ENCODE measurements at regions not wholly inside any gene's neighbourhood (a gene's known extent, or its start where the extent isn't known, plus 50 kb on each side); places are given as distances from the start of the nearest gene placed in this dataset.

DNA sequence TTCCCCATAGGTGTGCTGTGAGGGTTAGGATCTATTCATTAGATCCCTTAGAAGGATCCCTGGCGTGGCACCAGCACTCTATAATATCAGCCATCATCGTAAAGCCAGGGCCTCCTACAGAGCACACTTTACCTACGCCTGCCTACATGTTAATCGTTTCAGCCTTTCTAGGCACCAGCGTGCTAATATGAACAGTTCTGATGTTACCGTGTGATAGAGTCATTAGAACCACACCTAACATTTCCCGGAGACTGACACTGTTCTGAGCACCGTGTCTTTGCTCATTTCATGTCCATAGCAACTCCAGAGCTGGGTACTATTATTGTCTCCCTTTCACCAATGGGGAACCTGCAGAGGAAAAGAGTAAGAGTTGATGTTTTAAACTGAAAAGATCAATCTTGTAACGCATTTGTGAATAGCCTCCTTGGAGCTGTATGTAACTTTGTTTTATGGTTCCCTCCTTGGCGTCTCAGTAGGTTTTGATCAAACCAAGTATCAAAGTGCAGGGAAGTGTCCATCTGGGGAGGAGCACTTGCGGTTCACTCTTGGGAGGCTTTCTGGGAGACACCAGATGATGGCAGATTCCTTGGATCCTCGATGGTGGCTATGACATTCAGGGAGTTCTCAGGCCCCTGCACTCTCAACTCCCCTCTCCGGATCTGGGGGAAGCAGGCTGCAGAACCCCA, 73.8 kb upstream of the KCNG1 start:
- intact Hi-C loops (cut with micrococcal nuclease), result no loop called here
- peaks cover 8% of the 10 kb centered on the region for H3K4me1 Mint-ChIP-seq (ENCODE audit: low read depth)
- no peak overlapping the region for H3K27ac Mint-ChIP-seq
- TF ChIP-seq, protein P1, sequence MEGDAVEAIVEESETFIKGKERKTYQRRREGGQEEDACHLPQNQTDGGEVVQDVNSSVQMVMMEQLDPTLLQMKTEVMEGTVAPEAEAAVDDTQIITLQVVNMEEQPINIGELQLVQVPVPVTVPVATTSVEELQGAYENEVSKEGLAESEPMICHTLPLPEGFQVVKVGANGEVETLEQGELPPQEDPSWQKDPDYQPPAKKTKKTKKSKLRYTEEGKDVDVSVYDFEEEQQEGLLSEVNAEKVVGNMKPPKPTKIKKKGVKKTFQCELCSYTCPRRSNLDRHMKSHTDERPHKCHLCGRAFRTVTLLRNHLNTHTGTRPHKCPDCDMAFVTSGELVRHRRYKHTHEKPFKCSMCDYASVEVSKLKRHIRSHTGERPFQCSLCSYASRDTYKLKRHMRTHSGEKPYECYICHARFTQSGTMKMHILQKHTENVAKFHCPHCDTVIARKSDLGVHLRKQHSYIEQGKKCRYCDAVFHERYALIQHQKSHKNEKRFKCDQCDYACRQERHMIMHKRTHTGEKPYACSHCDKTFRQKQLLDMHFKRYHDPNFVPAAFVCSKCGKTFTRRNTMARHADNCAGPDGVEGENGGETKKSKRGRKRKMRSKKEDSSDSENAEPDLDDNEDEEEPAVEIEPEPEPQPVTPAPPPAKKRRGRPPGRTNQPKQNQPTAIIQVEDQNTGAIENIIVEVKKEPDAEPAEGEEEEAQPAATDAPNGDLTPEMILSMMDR (IDR thresholded peaks at IDR 0.05), result no peak
- H3K36me3 Mint-ChIP-seq (ENCODE audit: low read depth), result no peaks in the 10 kb centered on the region
- no peak overlapping the region for H3K4me3 Mint-ChIP-seq
- CTCF ChIA-PET, result no interaction called here
- ATAC-seq (no peak), DNase-seq (no peak)
- H3K27me3 Mint-ChIP-seq, result peaks cover 33% of the 10 kb centered on the region
- H3K9me3 Mint-ChIP-seq, result no peaks in the 10 kb centered on the region
- POLR2A ChIA-PET, result no interaction called here

DNA sequence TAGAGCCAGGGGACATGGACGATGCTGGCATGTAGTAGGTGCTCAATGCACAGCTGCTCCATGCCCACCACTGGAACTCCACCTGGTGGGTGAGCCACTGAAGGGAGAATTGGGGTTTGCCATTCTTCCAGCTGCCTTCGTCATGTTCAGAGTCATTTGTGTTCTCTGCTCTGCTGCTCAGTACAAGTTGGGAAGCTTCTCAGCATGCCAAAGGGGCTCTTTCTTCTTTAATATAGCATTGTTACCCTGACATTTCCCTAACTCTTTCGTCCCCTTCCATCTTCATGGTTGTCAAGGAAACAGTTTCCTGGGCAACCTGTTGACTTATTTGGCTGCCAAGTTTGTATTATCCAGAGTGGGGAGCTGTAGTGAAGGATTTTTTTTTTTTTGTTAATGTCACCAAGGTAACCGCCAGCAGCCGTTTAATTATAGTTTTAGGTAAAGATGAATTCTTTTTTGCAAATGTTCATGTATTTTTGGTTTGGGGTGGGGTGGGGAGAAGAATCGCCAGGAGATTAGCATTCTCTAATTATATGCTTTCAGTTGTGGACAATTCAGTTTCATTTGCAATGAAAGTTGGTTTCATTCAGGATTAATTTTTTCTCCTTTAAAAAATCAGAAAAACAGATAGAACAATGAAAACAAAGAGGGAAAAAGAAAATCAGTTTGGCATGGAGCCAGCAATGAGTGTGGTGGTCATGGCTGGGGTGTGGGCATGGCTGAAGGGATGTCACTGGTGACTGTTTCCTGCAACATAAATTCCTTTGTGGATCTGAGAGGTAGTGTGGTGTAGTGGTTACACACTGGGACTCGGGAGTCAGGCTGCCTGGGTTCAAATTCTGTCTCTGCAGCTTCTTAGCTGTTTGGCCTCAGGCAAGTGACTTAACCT, 73.0 kb upstream of the KCNG1 start:
- CTCF ChIA-PET, result interaction anchor here (0.6 to 1.0 kb wide), 3 partner anchors 104 to 327 kb away, joined by 3 to 4 read pairs (median 3); no protein-coding TSS in a partner anchor
- no peaks in the 10 kb centered on the region for H3K9me3 Mint-ChIP-seq
- H3K27me3 Mint-ChIP-seq, result peaks cover 38% of the 10 kb centered on the region
- ATAC-seq (no peak), DNase-seq (no peak)
- H3K4me3 Mint-ChIP-seq, result no peak overlapping the region
- TF ChIP-seq, protein P1 (IDR thresholded peaks at IDR 0.05), result no peak
- POLR2A ChIA-PET, result no interaction called here
- H3K4me1 Mint-ChIP-seq (ENCODE audit: low read depth), result peaks cover 11% of the 10 kb centered on the region
- intact Hi-C loops (cut with micrococcal nuclease), result no loop called here
- H3K27ac Mint-ChIP-seq, result no peak overlapping the region
- no peaks in the 10 kb centered on the region for H3K36me3 Mint-ChIP-seq (ENCODE audit: low read depth)

DNA sequence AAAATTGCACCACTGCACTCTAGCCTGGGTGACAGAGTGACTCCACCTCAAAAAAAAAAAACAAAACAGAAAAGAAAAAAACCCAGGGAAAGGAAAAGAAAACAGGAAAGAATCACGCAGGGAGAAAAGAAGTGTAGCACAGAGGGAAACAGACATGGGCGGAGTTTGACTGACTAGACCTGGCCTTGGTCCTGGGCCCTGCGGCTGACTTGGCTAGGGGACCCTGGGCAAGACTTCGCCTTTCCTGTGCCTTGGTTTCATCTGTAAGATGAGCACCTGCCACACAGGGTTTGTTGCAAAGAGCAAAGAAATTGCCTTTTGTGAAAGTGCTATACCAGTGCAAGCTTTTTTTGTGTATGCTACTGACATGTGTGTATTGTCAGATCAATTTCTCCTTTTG, 71.3 kb upstream of the KCNG1 start:
- POLR2A ChIA-PET, result no interaction called here
- H3K36me3 Mint-ChIP-seq (ENCODE audit: low read depth), result no peaks in the 10 kb centered on the region

DNA sequence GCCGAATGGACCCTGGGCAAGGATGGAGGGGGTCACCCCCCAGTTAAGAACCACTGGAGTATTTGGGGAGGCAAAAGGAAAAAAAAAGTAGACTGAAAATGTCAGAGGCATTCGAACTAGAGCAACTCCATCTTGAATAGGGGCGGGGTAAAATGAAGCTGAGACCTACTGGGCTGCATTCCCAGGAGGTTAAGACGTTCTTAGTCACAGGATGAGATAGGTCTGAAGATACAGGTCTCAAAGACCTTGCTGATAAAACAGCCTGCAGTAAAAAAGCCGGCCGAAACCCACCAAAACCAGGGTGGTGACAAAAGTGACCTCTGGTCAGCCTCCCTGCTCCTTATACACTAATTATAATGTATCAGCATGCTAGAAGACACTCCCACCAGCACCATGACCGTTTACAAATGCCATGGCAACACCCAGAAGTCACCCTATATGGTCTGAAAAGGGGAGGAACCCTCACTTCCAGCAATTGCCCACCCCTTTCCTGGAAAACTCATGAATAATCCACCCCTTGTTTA, 70.4 kb upstream of the KCNG1 start:
- TF ChIP-seq, protein P1 (IDR thresholded peaks at IDR 0.05), result no peak
- H3K27ac Mint-ChIP-seq, result no peak overlapping the region
- CTCF ChIA-PET, result no interaction called here
- H3K27me3 Mint-ChIP-seq, result peaks cover 44% of the 10 kb centered on the region
- H3K36me3 Mint-ChIP-seq (ENCODE audit: low read depth), result no peaks in the 10 kb centered on the region
- intact Hi-C loops (cut with micrococcal nuclease), result no loop called here
- no peak for ATAC-seq
- peaks cover 11% of the 10 kb centered on the region for H3K4me1 Mint-ChIP-seq (ENCODE audit: low read depth)
- POLR2A ChIA-PET, result interaction anchor here (0.6 kb wide), 1 partner anchor 504 kb away, joined by 3 read pairs; no protein-coding TSS in a partner anchor
- H3K4me3 Mint-ChIP-seq, result no peak overlapping the region
- DNase-seq, result no peak
- H3K9me3 Mint-ChIP-seq, result no peaks in the 10 kb centered on the region

More for the DNA sequence above, 71.3 kb upstream of the KCNG1 start:
- ATAC-seq (no peak), DNase-seq (no peak)
- Mint-ChIP-seq H3K4me3 (no peak overlapping the region), H3K4me1 (ENCODE audit: low read depth) (peaks cover 11% of the 10 kb centered on the region), H3K27ac (no peak overlapping the region), H3K27me3 (peaks cover 46% of the 10 kb centered on the region), H3K9me3 (no peaks in the 10 kb centered on the region)
- TF ChIP-seq, protein P1 (IDR thresholded peaks at IDR 0.05), result no peak
- CTCF ChIA-PET, result interaction anchor here (1.2 kb wide), 1 partner anchor 101 kb away, joined by 3 read pairs; no protein-coding TSS in a partner anchor
- intact Hi-C loops (cut with micrococcal nuclease), result no loop called here

All from activated CD8-positive, alpha-beta T cell treated with anti-CD3 and anti-CD28 coated beads for 36 hours (primary cell).